Testis (tissue), 2 donors: ENCODE measurements at regions not wholly inside any gene's neighbourhood (a gene's known extent, or its start where the extent isn't known, plus 50 kb on each side); places are given as distances from the start of the nearest gene placed in this dataset.

Source experiments
- POLR2A ChIP-seq: fragments of 450-650 bp; IDR thresholded peaks from one replicate; pipeline ENCODE4 v1.6.1; 2017; ENCODE audit warnings: antibody characterized with exemption, mild to moderate bottlenecking, moderate library complexity
- TF ChIP-seq, protein P1 (sequence below), 3 experiments: fragments of 450-650 bp in 2 of 3; fragments of 200-600 bp in 1 of 3; sonication (generic) in 1 of 3; IDR thresholded peaks; one replicate each; pipeline ENCODE4 v1.5.1; 2016 to 2019; ENCODE audit warnings: antibody characterized with exemption in 3 of 3, mild to moderate bottlenecking in 2 of 3, moderate library complexity in 1 of 3

DNA sequence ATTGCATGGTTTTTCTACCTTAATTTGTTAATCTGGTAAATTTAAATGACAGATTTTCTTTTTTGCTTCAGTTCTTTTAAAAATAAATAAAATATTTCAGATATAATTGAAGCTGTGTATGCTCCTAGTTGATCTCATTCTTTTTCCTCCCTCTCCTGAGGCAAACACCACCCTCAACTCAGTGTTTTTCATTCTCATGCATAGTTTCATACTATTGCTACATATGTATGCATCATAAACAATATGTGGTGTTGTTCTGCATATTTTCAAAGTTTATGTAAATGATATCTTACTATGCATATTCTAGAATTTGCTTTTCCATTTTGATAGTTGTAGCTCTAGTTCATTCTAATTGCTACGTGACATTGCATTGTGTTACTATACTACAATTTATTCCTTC is 257.2 kb upstream of the POU3F1 start:
- TF ChIP-seq, protein P1, sequence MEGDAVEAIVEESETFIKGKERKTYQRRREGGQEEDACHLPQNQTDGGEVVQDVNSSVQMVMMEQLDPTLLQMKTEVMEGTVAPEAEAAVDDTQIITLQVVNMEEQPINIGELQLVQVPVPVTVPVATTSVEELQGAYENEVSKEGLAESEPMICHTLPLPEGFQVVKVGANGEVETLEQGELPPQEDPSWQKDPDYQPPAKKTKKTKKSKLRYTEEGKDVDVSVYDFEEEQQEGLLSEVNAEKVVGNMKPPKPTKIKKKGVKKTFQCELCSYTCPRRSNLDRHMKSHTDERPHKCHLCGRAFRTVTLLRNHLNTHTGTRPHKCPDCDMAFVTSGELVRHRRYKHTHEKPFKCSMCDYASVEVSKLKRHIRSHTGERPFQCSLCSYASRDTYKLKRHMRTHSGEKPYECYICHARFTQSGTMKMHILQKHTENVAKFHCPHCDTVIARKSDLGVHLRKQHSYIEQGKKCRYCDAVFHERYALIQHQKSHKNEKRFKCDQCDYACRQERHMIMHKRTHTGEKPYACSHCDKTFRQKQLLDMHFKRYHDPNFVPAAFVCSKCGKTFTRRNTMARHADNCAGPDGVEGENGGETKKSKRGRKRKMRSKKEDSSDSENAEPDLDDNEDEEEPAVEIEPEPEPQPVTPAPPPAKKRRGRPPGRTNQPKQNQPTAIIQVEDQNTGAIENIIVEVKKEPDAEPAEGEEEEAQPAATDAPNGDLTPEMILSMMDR (IDR thresholded peaks at IDR 0.05) = no peak
- TF ChIP-seq POLR2A = no peak
